PC-9 (cell line): ENCODE measurements at regions not wholly inside any gene's neighbourhood (a gene's known extent, or its start where the extent isn't known, plus 50 kb on each side); places are given as distances from the start of the nearest gene placed in this dataset.

Experiments used
- EZH2 ChIP-seq: fragments of 200-600 bp; sonication (generic); IDR thresholded peaks from 2 replicates; pipeline ENCODE4 v1.8.0; 2017; ENCODE audit warnings: antibody characterized with exemption, low read depth
- TF ChIP-seq, protein P1 (sequence below): fragments of 200-600 bp; sonication (generic); conservative IDR thresholded peaks from 2 replicates; pipeline ENCODE4 v1.6.1; 2017; ENCODE audit warnings: mixed run types, antibody characterized with exemption, mild to moderate bottlenecking, moderate library complexity

DNA sequence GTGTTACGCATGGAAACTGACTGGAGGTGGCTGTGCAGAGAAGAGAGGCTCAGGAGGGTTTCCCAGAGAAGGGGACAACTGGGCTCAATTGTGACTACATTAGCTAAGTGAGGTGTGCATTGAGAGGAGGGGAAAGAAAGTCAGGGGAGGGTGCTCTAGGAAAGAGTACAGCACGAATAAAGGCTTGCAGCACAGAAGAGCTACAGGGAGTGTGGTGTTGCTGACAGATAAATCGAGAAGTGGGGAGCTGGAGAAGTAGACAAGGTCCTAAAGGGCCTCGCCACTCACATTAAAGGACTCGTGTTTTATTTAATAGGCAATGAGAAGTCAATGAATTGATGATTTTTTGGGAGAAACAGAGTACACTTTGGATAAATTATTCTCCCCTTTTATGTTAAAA lies 65.7 kb upstream of the CTAGE1 start:
- TF ChIP-seq, protein P1, sequence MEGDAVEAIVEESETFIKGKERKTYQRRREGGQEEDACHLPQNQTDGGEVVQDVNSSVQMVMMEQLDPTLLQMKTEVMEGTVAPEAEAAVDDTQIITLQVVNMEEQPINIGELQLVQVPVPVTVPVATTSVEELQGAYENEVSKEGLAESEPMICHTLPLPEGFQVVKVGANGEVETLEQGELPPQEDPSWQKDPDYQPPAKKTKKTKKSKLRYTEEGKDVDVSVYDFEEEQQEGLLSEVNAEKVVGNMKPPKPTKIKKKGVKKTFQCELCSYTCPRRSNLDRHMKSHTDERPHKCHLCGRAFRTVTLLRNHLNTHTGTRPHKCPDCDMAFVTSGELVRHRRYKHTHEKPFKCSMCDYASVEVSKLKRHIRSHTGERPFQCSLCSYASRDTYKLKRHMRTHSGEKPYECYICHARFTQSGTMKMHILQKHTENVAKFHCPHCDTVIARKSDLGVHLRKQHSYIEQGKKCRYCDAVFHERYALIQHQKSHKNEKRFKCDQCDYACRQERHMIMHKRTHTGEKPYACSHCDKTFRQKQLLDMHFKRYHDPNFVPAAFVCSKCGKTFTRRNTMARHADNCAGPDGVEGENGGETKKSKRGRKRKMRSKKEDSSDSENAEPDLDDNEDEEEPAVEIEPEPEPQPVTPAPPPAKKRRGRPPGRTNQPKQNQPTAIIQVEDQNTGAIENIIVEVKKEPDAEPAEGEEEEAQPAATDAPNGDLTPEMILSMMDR: no peak
- no peak for TF ChIP-seq EZH2
